T-cell (primary cell): ENCODE measurements at regions not wholly inside any gene's neighbourhood (a gene's known extent, or its start where the extent isn't known, plus 50 kb on each side); places are given as distances from the start of the nearest gene placed in this dataset.

ENCODE experiments used
- ATAC-seq, 4 experiments: fragments of 200-7000 bp in 3 of 4; fragments of 150-1000 bp in 1 of 4; cut with Tn5 transposase; replicated peaks in 1 of 4; 1 replicate in 3 of 4; 2 replicates in 1 of 4; pipeline ENCODE4 v1.10.0; 2021; ENCODE audit warnings: moderate library complexity in 3 of 4, mild to moderate bottlenecking in 2 of 4, moderate number of reproducible peaks in 1 of 4
- CTCF ChIA-PET, 2 donors: fragments of 300-600 bp; sonication (Branson Sonifier 250); formaldehyde crosslinking; loops; one replicate each; lab custom pipeline; 2022; ENCODE audit warnings: antibody characterized with exemption in 2 of 2; lab: Charles Lee
- POLR2A ChIA-PET, 2 donors: fragments of 300-600 bp; sonication (Branson Sonifier 250); formaldehyde crosslinking; loops; one replicate each; lab custom pipeline; 2022; ENCODE audit warnings: antibody characterized with exemption in 2 of 2; lab: Charles Lee
- DNase-seq, 35 experiments: peaks; one replicate each; pipeline versions ENCODE4 v3.0.0 to v3.0.0-alpha.2; 2013 to 2023
- H3K27ac ChIP-seq: one replicate; pipeline ENCODE4 v1.5.1; 2013; ENCODE audit warnings: low read length
- H3K27me3 ChIP-seq, 2 experiments: replicated peaks in 1 of 2; 1 replicate in 1 of 2; 2 replicates in 1 of 2; pipeline versions ENCODE4 v1.6.1 to v1.7.0; 2013; ENCODE audit warnings: low read length in 1 of 2, mixed read lengths in 1 of 2; ENCODE audit not compliant: control insufficient read depth in 2 of 2, insufficient read depth in 2 of 2; ENCODE audit errors: extremely low read depth in 1 of 2
- H3K36me3 ChIP-seq, 2 donors: 1 replicate in 1 of 2; 2 replicates in 1 of 2; pipeline versions ENCODE4 v1.6.1 to v1.7.0; 2013; ENCODE audit warnings: low read length in 1 of 2; ENCODE audit not compliant: control insufficient read depth in 2 of 2, insufficient read depth in 1 of 2; ENCODE audit errors: extremely low read depth in 1 of 2
- H3K4me1 ChIP-seq, 2 experiments: 1 replicate in 1 of 2; 2 replicates in 1 of 2; pipeline versions ENCODE4 v1.6.1 to v1.7.0; 2013; ENCODE audit warnings: low read length in 2 of 2, mixed read lengths in 1 of 2; ENCODE audit not compliant: insufficient read depth in 2 of 2, control insufficient read depth in 1 of 2; ENCODE audit errors: extremely low read depth in 1 of 2
- H3K4me3 ChIP-seq, 2 donors: 1 replicate in 1 of 2; 2 replicates in 1 of 2; pipeline versions ENCODE4 v1.5.1 to v1.7.0; 2013; ENCODE audit warnings: mild to moderate bottlenecking in 2 of 2, low read length in 1 of 2, moderate library complexity in 1 of 2; ENCODE audit not compliant: control insufficient read depth in 1 of 2; ENCODE audit errors: extremely low read depth in 1 of 2
- H3K9me3 ChIP-seq: 2 replicates; pipeline ENCODE4 v1.7.0; 2013
- H3K27ac Mint-ChIP-seq, 2 donors: one replicate each; pipeline ENCODE4 v1.8.0; 2020 to 2021; ENCODE audit warnings: mild to moderate bottlenecking in 2 of 2, mixed read lengths in 2 of 2
- H3K27me3 Mint-ChIP-seq, 2 donors: one replicate each; pipeline ENCODE4 v1.8.0; 2021 to 2022; ENCODE audit warnings: mixed read lengths in 2 of 2
- H3K36me3 Mint-ChIP-seq: one replicate; pipeline ENCODE4 v1.8.0; 2021; ENCODE audit warnings: mixed read lengths
- H3K4me1 Mint-ChIP-seq, 3 donors: one replicate each; pipeline ENCODE4 v1.8.0; 2020 to 2022; ENCODE audit warnings: mixed read lengths in 3 of 3, mild to moderate bottlenecking in 1 of 3
- H3K4me3 Mint-ChIP-seq, 3 donors: one replicate each; pipeline ENCODE4 v1.8.0; 2020 to 2022; ENCODE audit warnings: mild to moderate bottlenecking in 3 of 3, mixed read lengths in 3 of 3, moderate library complexity in 3 of 3
- H3K9me3 Mint-ChIP-seq, 3 donors: one replicate each; pipeline ENCODE4 v1.8.0; 2020 to 2022; ENCODE audit warnings: mixed read lengths in 3 of 3
- WGBS: methylation state at CpG from one replicate; pipeline ENCODE4 v1.1.5; 2013; ENCODE audit warnings: missing lambda C conversion rate; ENCODE audit not compliant: insufficient coverage; 5-methylcytosine and 5-hydroxymethylcytosine counted together

DNA sequence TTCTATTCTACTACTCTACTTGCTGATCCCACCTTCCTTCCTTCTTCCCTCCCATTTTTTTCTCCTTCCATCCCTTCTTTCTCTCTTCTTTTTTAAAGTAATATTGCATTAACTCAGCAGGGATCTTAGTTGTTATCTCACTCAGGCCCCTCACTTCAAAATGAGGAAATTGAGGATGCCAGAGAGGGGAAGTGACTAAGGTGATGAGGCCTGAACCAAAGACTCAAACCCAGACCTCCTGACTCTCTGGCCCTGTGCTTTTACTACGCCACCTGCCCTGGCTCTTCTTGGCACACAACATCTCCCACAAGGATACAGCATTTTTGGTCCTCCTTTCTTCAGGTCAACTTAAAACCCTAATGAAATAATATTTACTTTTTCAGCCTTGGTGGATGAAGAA, 151.7 kb upstream of the ZNF648 start:
- WGBS, result no CpG with 5 or more reads among the region's 1 CpG

DNA sequence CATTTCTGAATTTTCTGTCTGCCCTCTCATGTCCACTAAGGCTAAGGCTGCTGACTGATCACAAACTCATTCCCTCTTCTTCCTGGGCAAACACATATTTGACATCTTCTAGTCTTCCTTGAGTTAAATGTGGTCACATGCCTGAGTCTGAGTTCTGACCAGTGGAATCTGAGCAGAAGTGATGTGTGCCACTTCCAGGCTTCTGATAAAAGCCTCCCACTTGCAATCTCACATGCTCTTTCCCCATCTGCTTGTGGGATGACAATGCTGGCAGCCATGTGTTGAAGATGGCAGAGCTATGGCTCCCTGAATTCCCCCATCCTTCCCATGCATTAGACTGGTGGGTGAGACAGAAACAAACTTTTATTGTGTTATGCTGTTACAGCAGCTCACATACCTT, 149.9 kb upstream of the ZNF648 start:
- peaks cover 0 to 2% (median 0%) of the 10 kb centered on the region in 3 donors for H3K4me1 Mint-ChIP-seq

More for the DNA sequence above, 151.7 kb upstream of the ZNF648 start:
- Mint-ChIP-seq H3K9me3 (no peaks in the 10 kb centered on the region), H3K4me1 (no peaks in the 10 kb centered on the region), H3K27me3 (peaks cover 0 to 3% of the 10 kb centered on the region in 2 donors), H3K36me3 (no peaks in the 10 kb centered on the region), H3K27ac (no peak overlapping the region), H3K4me3 (no peak overlapping the region)
- Histone ChIP-seq H3K27ac (no peak overlapping the region), H3K27me3 (peaks cover 0 to 2% of the 10 kb centered on the region in 2 experiments), H3K36me3 (no peaks in the 10 kb centered on the region), H3K4me3 (no peak overlapping the region), H3K4me1 (no peaks in the 10 kb centered on the region), H3K9me3 (no peaks in the 10 kb centered on the region)
- POLR2A ChIA-PET, result no interaction called here
- ATAC-seq (no peak), DNase-seq (no peak)
- CTCF ChIA-PET, result no interaction called here

DNA sequence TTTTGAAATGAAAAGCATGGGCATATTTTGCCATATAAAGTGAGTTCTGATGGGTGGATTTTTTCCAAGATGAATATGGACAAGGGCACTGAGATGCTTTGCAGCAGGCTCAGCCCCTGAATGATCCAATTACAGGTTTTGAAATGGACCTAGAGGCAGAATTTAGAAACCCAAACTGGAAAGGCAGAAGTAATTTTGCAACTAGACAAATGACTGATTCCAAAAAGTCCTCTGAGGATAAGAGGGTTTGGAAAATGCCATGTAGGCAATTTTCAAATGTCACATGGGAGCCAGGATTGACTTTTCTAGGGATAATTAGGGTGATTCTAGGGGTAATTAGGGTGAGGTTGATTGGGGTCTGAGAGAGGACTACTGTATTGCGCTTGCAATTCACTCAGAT, 148.9 kb upstream of the ZNF648 start:
- H3K4me1 ChIP-seq, result peaks cover 0 to 8% of the 10 kb centered on the region in 2 experiments
- DNase-seq (no peak), ATAC-seq (no peak)
- POLR2A ChIA-PET, result no interaction called here
- Mint-ChIP-seq H3K36me3 (no peaks in the 10 kb centered on the region), H3K27me3 (no peaks in the 10 kb centered on the region), H3K4me3 (no peak overlapping the region), H3K4me1 (peaks cover 0 to 2% (median 0%) of the 10 kb centered on the region in 3 donors), H3K9me3 (no peaks in the 10 kb centered on the region), H3K27ac (no peak overlapping the region)
- H3K9me3 ChIP-seq, result no peaks in the 10 kb centered on the region
- CTCF ChIA-PET, result no interaction called here
- peaks cover 0 to 9% of the 10 kb centered on the region in 2 experiments for H3K27me3 ChIP-seq
- no peak overlapping the region for H3K4me3 ChIP-seq
- no CpG with 5 or more reads among the region's 1 CpG for WGBS
- no peak overlapping the region for H3K27ac ChIP-seq
- H3K36me3 ChIP-seq, result no peaks in the 10 kb centered on the region

More for the DNA sequence above, 149.9 kb upstream of the ZNF648 start:
- Histone ChIP-seq H3K27me3 (peaks cover 0 to 9% of the 10 kb centered on the region in 2 experiments), H3K9me3 (no peaks in the 10 kb centered on the region), H3K27ac (no peak overlapping the region), H3K36me3 (no peaks in the 10 kb centered on the region), H3K4me1 (peaks cover 0 to 7% of the 10 kb centered on the region in 2 experiments), H3K4me3 (no peak overlapping the region)
- ChIA-PET POLR2A (no interaction called here), CTCF (no interaction called here)
- ATAC-seq, result no peak
- no peak for DNase-seq
- no peak overlapping the region for H3K4me3 Mint-ChIP-seq
- H3K27ac Mint-ChIP-seq, result no peak overlapping the region
- no peaks in the 10 kb centered on the region for H3K9me3 Mint-ChIP-seq
- H3K36me3 Mint-ChIP-seq, result no peaks in the 10 kb centered on the region
- H3K27me3 Mint-ChIP-seq, result no peaks in the 10 kb centered on the region

DNA sequence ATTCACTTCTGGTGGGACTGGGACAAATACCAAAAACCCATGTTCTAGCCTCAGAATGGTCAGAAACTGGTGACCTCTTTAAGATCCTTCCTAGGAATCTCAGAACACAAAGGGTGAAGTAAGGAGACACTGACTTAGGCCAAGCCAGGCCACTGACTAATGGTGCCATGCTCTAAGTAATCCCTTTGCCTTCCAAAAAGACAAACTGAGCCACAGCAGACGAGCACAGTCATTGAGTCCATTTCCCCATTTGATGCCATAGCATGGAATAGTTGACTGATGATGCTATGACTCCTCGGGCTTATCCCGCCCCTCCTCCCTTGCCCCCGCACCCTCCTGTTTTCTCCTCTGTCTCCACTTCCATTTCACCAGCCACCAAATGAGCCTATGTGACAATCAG, 145.8 kb upstream of the ZNF648 start:
- CTCF ChIA-PET, result no interaction called here
- H3K4me3 ChIP-seq, result no peak overlapping the region
- no peaks in the 10 kb centered on the region for H3K9me3 ChIP-seq
- no peaks in the 10 kb centered on the region for H3K9me3 Mint-ChIP-seq
- H3K27me3 ChIP-seq, result peaks cover 0 to 9% of the 10 kb centered on the region in 2 experiments
- H3K36me3 ChIP-seq, result no peaks in the 10 kb centered on the region
- no peak for ATAC-seq
- no peak overlapping the region for H3K27ac ChIP-seq
- no peak overlapping the region for H3K27ac Mint-ChIP-seq
- WGBS, result no CpG with 5 or more reads among the region's 4 CpGs
- no peaks in the 10 kb centered on the region for H3K27me3 Mint-ChIP-seq
- H3K36me3 Mint-ChIP-seq, result no peaks in the 10 kb centered on the region
- POLR2A ChIA-PET, result no interaction called here
- peaks cover 0 to 8% of the 10 kb centered on the region in 2 experiments for H3K4me1 ChIP-seq
- H3K4me1 Mint-ChIP-seq, result peaks cover 0 to 2% (median 0%) of the 10 kb centered on the region in 3 donors
- no peak overlapping the region for H3K4me3 Mint-ChIP-seq
- no peak for DNase-seq

DNA sequence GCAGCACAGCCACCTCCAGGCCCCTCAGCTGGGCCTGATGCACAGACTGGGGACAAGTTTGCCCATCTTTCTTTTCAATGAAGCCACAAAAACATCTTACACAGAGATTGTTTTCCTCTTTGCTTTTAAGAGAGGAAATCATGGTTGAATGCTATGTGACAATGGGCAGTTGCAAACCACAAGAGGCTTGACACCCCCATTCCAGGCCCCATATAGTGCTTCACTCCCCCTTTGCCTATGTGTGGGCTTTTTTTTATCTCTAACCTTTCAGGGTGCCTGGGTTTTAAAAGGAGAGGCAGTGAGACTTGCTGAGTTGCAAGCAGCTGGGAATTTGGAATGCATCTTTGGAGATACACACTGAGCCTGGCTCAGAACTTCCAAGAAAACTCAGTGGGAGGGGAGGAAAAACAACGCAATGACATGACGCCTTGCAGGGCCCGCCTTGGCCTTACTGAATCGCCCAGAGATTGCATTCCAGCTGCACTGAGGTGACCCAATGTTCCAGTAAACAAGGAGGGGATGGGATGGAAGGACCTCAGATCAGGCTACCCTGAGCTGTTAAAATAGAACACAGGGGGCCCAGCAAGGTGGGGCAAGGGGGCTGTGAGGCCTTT, 145.2 kb upstream of the ZNF648 start:
- Mint-ChIP-seq H3K4me1 (peaks cover 0 to 2% (median 0%) of the 10 kb centered on the region in 3 donors), H3K9me3 (no peaks in the 10 kb centered on the region), H3K27me3 (no peaks in the 10 kb centered on the region), H3K4me3 (no peak overlapping the region), H3K27ac (no peak overlapping the region), H3K36me3 (no peaks in the 10 kb centered on the region)
- POLR2A ChIA-PET, result no interaction called here
- CTCF ChIA-PET, result interaction anchor here in 1 of 2 donors (1.0 kb wide), 1 partner anchor 10 kb away, joined by 3 read pairs; no protein-coding TSS in a partner anchor
- no peaks in the 10 kb centered on the region for H3K36me3 ChIP-seq
- no peak overlapping the region for H3K4me3 ChIP-seq
- 86% methylated on average over 4 of the region's 4 CpGs for WGBS
- ATAC-seq, result no peak
- peaks cover 0 to 9% of the 10 kb centered on the region in 2 experiments for H3K27me3 ChIP-seq
- no peak overlapping the region for H3K27ac ChIP-seq
- no peaks in the 10 kb centered on the region for H3K9me3 ChIP-seq
- no peak for DNase-seq
- peaks cover 0 to 8% of the 10 kb centered on the region in 2 experiments for H3K4me1 ChIP-seq

DNA sequence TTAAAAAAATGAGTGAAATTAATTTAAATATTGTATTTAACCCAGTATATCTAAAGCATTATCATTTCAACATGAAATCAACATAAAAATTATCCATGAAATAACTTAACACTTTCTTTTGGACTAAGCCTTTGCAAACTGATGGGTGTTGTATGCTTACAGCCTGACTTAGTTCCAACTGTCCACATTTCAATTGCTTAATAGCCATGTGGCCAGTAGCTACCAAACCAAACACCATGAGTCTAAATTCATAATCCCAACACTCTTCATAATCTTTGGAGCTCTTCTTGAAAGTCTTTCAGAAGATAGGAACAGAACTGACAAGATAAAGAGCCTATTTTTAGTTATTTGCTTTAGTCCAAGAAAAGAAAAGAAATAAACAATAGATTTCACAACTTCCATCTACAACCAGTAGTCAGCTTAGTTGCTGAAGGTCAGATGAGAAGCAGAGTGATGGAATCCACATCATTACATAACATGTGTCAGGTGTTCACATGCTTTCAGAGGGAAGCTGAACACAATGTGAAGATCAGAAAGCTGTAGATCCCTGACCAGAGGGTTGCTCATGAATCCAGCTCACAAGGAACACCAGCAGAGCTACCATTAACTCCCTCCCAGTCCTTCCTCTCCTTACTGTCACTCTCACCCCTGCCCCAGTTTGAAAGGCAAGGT, 144.0 kb upstream of the ZNF648 start:
- DNase-seq (no peak), ATAC-seq (no peak)
- no peak overlapping the region for H3K4me3 Mint-ChIP-seq
- H3K9me3 ChIP-seq, result no peaks in the 10 kb centered on the region
- no peaks in the 10 kb centered on the region for H3K9me3 Mint-ChIP-seq
- peaks cover 0 to 8% of the 10 kb centered on the region in 2 experiments for H3K4me1 ChIP-seq
- CTCF ChIA-PET, result no interaction called here
- H3K36me3 ChIP-seq, result no peaks in the 10 kb centered on the region
- peaks cover 0 to 2% (median 0%) of the 10 kb centered on the region in 3 donors for H3K4me1 Mint-ChIP-seq
- POLR2A ChIA-PET, result interaction anchor here in 1 of 2 donors (0.5 kb wide), 1 partner anchor 46 kb away, joined by 3 read pairs; no protein-coding TSS in a partner anchor
- H3K27me3 ChIP-seq, result peaks cover 0 to 9% of the 10 kb centered on the region in 2 experiments
- H3K36me3 Mint-ChIP-seq, result no peaks in the 10 kb centered on the region
- no peak overlapping the region for H3K4me3 ChIP-seq
- H3K27me3 Mint-ChIP-seq, result no peaks in the 10 kb centered on the region
- no peak overlapping the region for H3K27ac ChIP-seq
- no peak overlapping the region for H3K27ac Mint-ChIP-seq
